ENCODE measurements at regions not wholly inside any gene's neighbourhood (a gene's known extent, or its start where the extent isn't known, plus 50 kb on each side); places are given as distances from the start of the nearest gene placed in this dataset.

GRCh38 chrX:22577181-22577580 is 304.5 kb downstream of the CBLL2 start:
- TF ChIP-seq CTCF (IDR thresholded peaks at IDR 0.05) (no peak), POLR2A (IDR thresholded peaks at IDR 0.05) (no peak)

Data from lower leg skin (tissue), 3 donors.